Epithelial cell of esophagus (primary cell): ENCODE measurements at regions not wholly inside any gene's neighbourhood (a gene's known extent, or its start where the extent isn't known, plus 50 kb on each side); places are given as distances from the start of the nearest gene placed in this dataset.
"Not testable (repeated sequence)": the region's sequence is repeated elsewhere in the genome, so short reads cannot be mapped to it uniquely, and the experiment has no call there.

Experiments
- DNase-seq: peaks from one replicate; pipeline ENCODE4 v3.0.0; 2010; ENCODE audit warnings: low read depth
- H3K4me3 ChIP-seq: 2 replicates; pipeline ENCODE4 v1.5.1; 2011; ENCODE audit warnings: mild to moderate bottlenecking, low read length, control low read depth
- TF ChIP-seq, protein P1 (sequence below): IDR thresholded peaks from 2 replicates; pipeline ENCODE4 v1.5.1; 2011; ENCODE audit warnings: low read depth, mild to moderate bottlenecking, low read length, control low read depth, inconsistent platforms; ENCODE audit not compliant: insufficient read depth; ENCODE audit errors: missing control alignments

DNA sequence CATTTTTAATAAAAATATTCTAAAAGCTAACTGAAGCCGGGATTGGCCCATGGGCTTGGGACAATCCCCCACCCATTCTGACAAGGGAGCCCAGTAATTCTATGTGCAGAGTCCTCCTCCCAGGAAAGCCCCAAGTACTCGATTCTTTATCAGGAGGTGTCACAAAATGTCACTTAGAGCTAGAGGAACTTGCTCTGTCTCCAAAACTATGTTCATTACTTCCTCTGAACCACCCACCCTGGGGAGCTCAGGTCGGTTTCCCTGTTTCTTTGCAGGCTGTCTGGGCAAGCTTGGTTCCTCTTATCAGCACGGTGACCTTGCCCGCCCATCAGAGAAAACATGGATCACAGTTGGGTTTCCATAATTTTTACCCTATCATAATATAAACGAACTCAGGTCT lies 430.6 kb upstream of the ID2 start:
- H3K4me3 ChIP-seq = no peak overlapping the region
- no peak for DNase-seq
- TF ChIP-seq, protein P1, sequence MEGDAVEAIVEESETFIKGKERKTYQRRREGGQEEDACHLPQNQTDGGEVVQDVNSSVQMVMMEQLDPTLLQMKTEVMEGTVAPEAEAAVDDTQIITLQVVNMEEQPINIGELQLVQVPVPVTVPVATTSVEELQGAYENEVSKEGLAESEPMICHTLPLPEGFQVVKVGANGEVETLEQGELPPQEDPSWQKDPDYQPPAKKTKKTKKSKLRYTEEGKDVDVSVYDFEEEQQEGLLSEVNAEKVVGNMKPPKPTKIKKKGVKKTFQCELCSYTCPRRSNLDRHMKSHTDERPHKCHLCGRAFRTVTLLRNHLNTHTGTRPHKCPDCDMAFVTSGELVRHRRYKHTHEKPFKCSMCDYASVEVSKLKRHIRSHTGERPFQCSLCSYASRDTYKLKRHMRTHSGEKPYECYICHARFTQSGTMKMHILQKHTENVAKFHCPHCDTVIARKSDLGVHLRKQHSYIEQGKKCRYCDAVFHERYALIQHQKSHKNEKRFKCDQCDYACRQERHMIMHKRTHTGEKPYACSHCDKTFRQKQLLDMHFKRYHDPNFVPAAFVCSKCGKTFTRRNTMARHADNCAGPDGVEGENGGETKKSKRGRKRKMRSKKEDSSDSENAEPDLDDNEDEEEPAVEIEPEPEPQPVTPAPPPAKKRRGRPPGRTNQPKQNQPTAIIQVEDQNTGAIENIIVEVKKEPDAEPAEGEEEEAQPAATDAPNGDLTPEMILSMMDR = no peak

DNA sequence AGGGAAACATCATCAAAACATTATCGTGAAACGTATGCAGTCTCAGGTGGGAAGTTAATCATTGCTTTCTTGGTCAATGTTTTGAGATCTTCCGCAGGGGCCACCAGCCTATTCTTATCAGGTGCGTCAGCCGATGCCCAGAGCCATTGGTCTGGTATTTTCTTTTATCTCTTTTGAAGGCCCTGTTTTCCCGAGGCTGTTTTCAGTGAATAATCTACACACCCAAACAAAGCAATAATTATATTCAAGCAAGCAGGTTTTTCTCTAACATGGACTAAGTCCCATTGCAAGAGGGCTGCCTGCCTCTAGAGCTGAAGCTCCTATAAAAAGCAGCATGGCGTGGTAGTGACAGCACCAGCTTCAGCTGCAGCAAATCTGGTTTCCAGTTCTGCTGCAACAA lies 430.0 kb upstream of the ID2 start:
- H3K4me3 ChIP-seq = no peak overlapping the region
- no peak for DNase-seq
- TF ChIP-seq, protein P1 = no peak

DNA sequence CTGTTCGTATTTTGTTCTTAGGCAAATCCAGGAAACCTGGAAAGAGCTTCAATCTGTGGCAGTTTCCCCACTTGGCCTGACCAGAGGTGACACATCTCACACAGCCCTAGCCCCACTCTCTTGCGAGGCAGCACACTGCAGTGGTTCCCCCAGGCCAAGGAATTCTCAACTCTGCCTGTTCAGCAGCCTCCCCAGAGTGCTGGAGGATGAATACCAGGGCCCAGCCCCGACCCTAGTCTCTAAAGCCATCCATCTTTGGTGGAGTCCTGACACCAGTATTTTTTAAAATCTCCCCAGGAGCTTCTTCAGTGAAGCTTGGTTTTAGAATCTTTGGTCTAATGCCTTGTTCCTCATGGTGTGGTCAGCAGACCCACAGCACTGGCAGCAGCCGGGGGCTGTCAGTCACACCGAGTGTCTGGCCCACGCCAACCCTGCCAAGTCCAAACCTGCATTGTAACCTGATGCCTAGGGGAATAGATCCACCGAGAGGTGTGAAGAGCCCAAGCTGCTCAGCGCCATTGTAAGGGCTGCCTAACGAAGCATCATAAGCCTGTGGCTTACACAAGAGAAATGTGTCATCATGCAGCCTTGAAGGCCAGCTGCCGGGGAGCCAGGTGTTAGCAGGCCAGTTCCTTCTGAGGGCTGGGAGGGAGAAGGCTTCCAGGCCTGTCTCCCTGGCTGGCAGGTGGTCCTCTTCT lies 428.7 kb upstream of the ID2 start:
- TF ChIP-seq, protein P1 = no peak
- no peak overlapping the region for H3K4me3 ChIP-seq
- no peak for DNase-seq

DNA sequence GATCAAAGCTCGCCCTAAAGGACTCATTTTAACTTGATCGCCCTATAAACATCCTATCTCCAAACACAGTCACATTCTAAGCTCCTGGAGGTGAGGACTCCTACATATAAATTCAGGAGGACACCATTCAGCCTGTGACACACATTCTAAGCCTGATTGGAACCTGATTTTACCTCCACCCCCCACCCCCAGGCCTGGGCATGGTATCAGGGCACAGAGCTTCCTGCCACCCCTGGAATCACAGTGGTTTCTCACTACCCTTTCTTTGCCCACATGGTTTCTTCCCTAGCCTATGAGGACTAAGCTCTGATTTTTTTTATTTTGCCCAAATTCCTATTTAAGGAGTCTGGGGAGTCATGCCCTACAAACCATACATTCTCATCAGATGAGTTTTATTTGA lies 428.1 kb upstream of the ID2 start:
- H3K4me3 ChIP-seq = no peak overlapping the region
- TF ChIP-seq, protein P1 = no peak
- no peak for DNase-seq

DNA sequence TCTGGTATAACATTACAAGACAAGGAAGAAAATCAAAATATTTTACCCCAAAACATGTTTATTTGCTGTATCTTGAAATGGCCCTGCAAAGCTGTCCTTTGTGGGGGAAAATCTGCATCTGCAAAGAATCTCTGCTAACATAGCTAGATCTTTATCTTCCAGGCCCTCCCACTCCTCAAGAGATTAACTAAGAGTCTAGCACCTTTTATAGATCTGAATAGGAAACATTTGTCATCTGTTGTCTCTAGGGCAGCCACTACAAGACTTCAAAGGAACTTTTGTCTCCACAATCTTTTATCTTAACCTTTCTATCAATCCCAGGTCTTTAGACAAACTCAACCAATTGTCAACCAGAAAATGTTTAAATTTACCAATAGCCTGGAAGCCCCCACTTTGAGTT lies 427.6 kb upstream of the ID2 start:
- DNase-seq, H3K4me3 ChIP-seq: not testable (repeated sequence)

DNA sequence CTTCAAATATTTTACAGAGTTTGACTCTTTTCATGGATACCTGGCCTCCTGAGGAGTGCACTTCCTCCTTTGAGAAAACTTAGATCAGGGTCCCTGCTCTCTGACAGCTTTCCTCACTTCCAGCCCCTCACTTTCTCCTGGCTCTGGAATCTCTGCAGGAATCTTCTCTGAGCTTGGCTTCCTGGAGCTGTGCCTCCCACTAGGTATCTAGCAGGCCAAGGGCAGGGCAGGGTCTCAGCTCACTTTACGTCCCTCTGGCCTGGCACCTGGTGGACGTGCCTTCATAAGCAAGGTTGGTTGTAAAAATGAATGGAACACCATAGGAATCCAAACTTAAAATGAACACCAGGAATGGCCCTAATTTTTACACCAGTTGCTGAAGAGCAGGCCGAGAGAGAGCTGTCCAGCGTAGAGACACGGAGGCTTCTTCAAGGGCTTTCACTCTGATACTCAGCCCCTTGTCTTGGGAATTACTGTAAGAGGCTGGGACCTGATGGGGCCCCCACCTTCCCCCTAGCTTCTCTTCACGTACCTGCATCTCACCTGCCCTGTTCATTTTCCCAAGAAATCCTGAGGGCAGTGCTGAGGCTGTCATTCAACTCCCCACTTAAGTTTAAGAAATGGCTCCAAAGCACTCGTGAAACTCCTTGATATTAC lies 426.9 kb upstream of the ID2 start:
- TF ChIP-seq, protein P1 = no peak
- no peak for DNase-seq
- H3K4me3 ChIP-seq = no peak overlapping the region

DNA sequence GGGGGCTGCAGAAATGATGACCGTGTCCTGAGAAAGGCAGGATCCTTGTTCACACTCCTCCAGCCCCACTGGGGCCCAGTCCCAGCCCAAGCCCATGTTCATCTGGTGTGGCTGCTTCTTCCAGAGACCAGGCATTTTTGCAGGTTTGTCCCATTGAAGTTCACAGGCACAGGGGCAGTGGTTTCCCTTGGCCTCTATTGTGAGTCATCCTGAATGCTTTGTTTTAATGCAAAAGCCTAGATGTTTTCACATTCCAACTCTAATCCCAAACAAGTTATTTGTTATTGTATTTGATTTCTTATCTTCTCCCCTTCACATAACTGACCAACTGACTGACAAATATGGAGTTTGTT lies 426.4 kb upstream of the ID2 start:
- no peak overlapping the region for H3K4me3 ChIP-seq
- TF ChIP-seq, protein P1 = no peak
- no peak for DNase-seq
